SK-N-SH (cell line): ENCODE measurements at regions not wholly inside any gene's neighbourhood (a gene's known extent, or its start where the extent isn't known, plus 50 kb on each side); places are given as distances from the start of the nearest gene placed in this dataset.

ENCODE experiments used
- CTCF ChIA-PET: fragments of 300-600, 350-600 bp; formaldehyde crosslinking; extraction: SDS; loops from one replicate; lab custom pipeline; 2021; lab: Yijun Ruan, JAX
- POLR2A ChIA-PET: fragments of 350-600 bp; sonication (Branson Sonifier 250); formaldehyde crosslinking; extraction: SDS; loops from one replicate; lab custom pipeline; 2020; ENCODE audit warnings: antibody characterized with exemption, inconsistent platforms; lab: Yijun Ruan, JAX
- DNase-seq: peaks from one replicate; pipeline ENCODE4 v3.0.0; 2012
- H2AFZ ChIP-seq: fragments of 200-600 bp; sonication (generic); 2 replicates; pipeline ENCODE4 v1.8.1; 2016; ENCODE audit warnings: antibody characterized with exemption, mild to moderate bottlenecking, low read depth
- H3F3A ChIP-seq: fragments of 200-600 bp; sonication (generic); replicated peaks from 2 replicates; pipeline ENCODE3; 2016; ENCODE audit warnings: antibody characterized with exemption, mild to moderate bottlenecking; ENCODE audit not compliant: insufficient read depth
- H3K27ac ChIP-seq, 2 experiments: fragments of 200-500 bp in 1 of 2; fragments of 200-600 bp in 1 of 2; sonication (Bioruptor generic) in 1 of 2; sonication (generic), shearing (Covaris generic) in 1 of 2; 2 replicates each; pipeline versions ENCODE4 v1.5.1 to v1.6.1; 2014 to 2016; ENCODE audit warnings: low read depth in 2 of 2, inconsistent platforms in 1 of 2, low read length in 1 of 2, mild to moderate bottlenecking in 1 of 2, mixed read lengths in 1 of 2
- H3K27me3 ChIP-seq: fragments of 200-600 bp; sonication (generic), shearing (Covaris generic); 2 replicates; pipeline ENCODE4 v1.6.1; 2016; ENCODE audit warnings: mixed run types; ENCODE audit not compliant: insufficient read depth
- H3K36me3 ChIP-seq, 2 experiments: fragments of 200-500 bp in 1 of 2; fragments of 200-600 bp in 1 of 2; sonication (Bioruptor generic) in 1 of 2; sonication (generic) in 1 of 2; replicated peaks in 1 of 2; 2 replicates each; pipeline versions ENCODE3 to v1.5.1; 2014 to 2016; ENCODE audit warnings: low read length in 1 of 2, mild to moderate bottlenecking in 1 of 2; ENCODE audit not compliant: insufficient read depth in 2 of 2, control insufficient read depth in 1 of 2
- H3K4me1 ChIP-seq, 2 experiments: fragments of 200-500 bp in 1 of 2; fragments of 200-600 bp in 1 of 2; sonication (Bioruptor generic) in 1 of 2; sonication (generic), shearing (Covaris generic) in 1 of 2; 2 replicates each; pipeline versions ENCODE4 v1.5.1 to v1.6.1; 2014 to 2016; ENCODE audit warnings: low read depth in 1 of 2, low read length in 1 of 2, mixed run types in 1 of 2; ENCODE audit not compliant: insufficient read depth in 2 of 2, control insufficient read depth in 1 of 2
- H3K4me2 ChIP-seq: fragments of 200-600 bp; sonication (generic), shearing (Covaris generic); 2 replicates; pipeline ENCODE4 v1.6.1; 2017; ENCODE audit warnings: mixed run types
- H3K4me3 ChIP-seq, 2 experiments: fragments of 200-500 bp in 1 of 2; fragments of 200-600 bp in 1 of 2; sonication (Bioruptor generic) in 1 of 2; sonication (generic), shearing (Covaris generic) in 1 of 2; 2 replicates each; pipeline versions ENCODE4 v1.5.1 to v1.8.1; 2014 to 2016; ENCODE audit warnings: low read depth in 2 of 2, inconsistent platforms in 1 of 2, low read length in 1 of 2, mild to moderate bottlenecking in 1 of 2, mixed read lengths in 1 of 2, moderate library complexity in 1 of 2
- H3K79me2 ChIP-seq: fragments of 200-600 bp; sonication (generic); 2 replicates; pipeline ENCODE4 v1.8.1; 2017; ENCODE audit warnings: mild to moderate bottlenecking; ENCODE audit not compliant: insufficient read depth
- H3K9ac ChIP-seq: fragments of 200-600 bp; sonication (generic); 2 replicates; pipeline ENCODE4 v1.6.1; 2017; ENCODE audit warnings: mixed run types
- H3K9me2 ChIP-seq: fragments of 200-600 bp; sonication (generic); 2 replicates; pipeline ENCODE4 v1.6.1; 2017; ENCODE audit warnings: mixed run types
- H3K9me3 ChIP-seq: fragments of 200-600 bp; sonication (generic); 2 replicates; pipeline ENCODE4 v1.6.1; 2017; ENCODE audit warnings: mixed run types, mild to moderate bottlenecking, moderate library complexity
- H4K20me1 ChIP-seq: fragments of 200-600 bp; sonication (generic); 2 replicates; pipeline ENCODE4 v1.6.1; 2017; ENCODE audit warnings: mild to moderate bottlenecking, mixed run types; ENCODE audit not compliant: insufficient read depth
- CHD2 ChIP-seq: fragments of 150-350 bp; IDR thresholded peaks from 2 replicates; pipeline ENCODE4 v1.6.1; 2018; ENCODE audit warnings: low read length; ENCODE audit not compliant: partially characterized antibody
- EP300 ChIP-seq, 2 experiments: IDR thresholded peaks; 2 replicates each; pipeline versions ENCODE4 v1.4.0 to v1.6.1; 2012; ENCODE audit warnings: borderline replicate concordance in 1 of 2, low read depth in 1 of 2, low read length in 1 of 2
- FOXJ3 ChIP-seq: sonication (generic); formaldehyde crosslinking; IDR thresholded peaks from 2 replicates; pipeline ENCODE4 v1.5.1; 2020; ENCODE audit warnings: mild to moderate bottlenecking, missing genetic modification reagents
- FOXM1 ChIP-seq: IDR thresholded peaks from 2 replicates; pipeline ENCODE4 v1.4.0; 2012; ENCODE audit warnings: low read depth, mild to moderate bottlenecking
- IRF3 ChIP-seq: fragments of 150-350 bp; IDR thresholded peaks from 2 replicates; pipeline ENCODE4 v1.6.1; 2016; ENCODE audit warnings: mild to moderate bottlenecking, low read depth, low read length
- MAX ChIP-seq: IDR thresholded peaks from 2 replicates; pipeline ENCODE4 v1.4.0; 2012; ENCODE audit warnings: low read depth
- NRF1 ChIP-seq: IDR thresholded peaks from 2 replicates; pipeline ENCODE4 v1.6.1; 2012; ENCODE audit warnings: low read depth, mild to moderate bottlenecking, low read length
- PBX3 ChIP-seq: IDR thresholded peaks from 2 replicates; pipeline ENCODE4; 2012
- RCOR1 ChIP-seq: fragments of 150-350 bp; IDR thresholded peaks from 2 replicates; pipeline ENCODE4 v1.6.1; 2017; ENCODE audit warnings: antibody characterized with exemption, low read length
- SIN3A ChIP-seq: IDR thresholded peaks from 2 replicates; pipeline ENCODE4 v1.6.1; 2012; ENCODE audit warnings: low read depth, mild to moderate bottlenecking, low read length, moderate library complexity, borderline replicate concordance
- SMC3 ChIP-seq: IDR thresholded peaks from 2 replicates; pipeline ENCODE4 v1.6.1; 2012; ENCODE audit warnings: low read depth, low read length, improper control_type of control experiment
- TAF1 ChIP-seq: IDR thresholded peaks from 2 replicates; pipeline ENCODE4 v1.6.1; 2012; ENCODE audit warnings: low read depth, mild to moderate bottlenecking, low read length, moderate library complexity, borderline replicate concordance
- TEAD4 ChIP-seq: IDR thresholded peaks from 2 replicates; pipeline ENCODE4 v1.4.0; 2012; ENCODE audit warnings: mild to moderate bottlenecking, borderline replicate concordance; ENCODE audit not compliant: insufficient read depth
- YY1 ChIP-seq: IDR thresholded peaks from 2 replicates; pipeline ENCODE4 v1.4.0; 2012; ENCODE audit warnings: low read depth, mild to moderate bottlenecking
- WGBS: methylation state at CpG from one replicate; pipeline ENCODE4 v1.1.6; 2017; ENCODE audit warnings: low lambda C conversion rate; 5-methylcytosine and 5-hydroxymethylcytosine counted together
- TF ChIP-seq, protein P1 (sequence below): IDR thresholded peaks from 2 replicates; pipeline ENCODE4 v1.6.1; 2012; ENCODE audit warnings: mild to moderate bottlenecking, low read depth, low read length, moderate library complexity

- Histone ChIP-seq H3K9ac (no peak overlapping the region), H3F3A (no peaks in the 10 kb centered on the region), H3K4me3 (no peak overlapping the region), H3K9me2 (no peaks in the 10 kb centered on the region), H3K27me3 (no peaks in the 10 kb centered on the region), H3K4me2 (no peak overlapping the region), H3K4me1 (peaks cover 0 to 13% of the 10 kb centered on the region in 2 experiments; a peak in 1 of 4 replicates), H3K9me3 (no peaks in the 10 kb centered on the region), H3K36me3 (no peaks in the 10 kb centered on the region), H2AFZ (no peak overlapping the region), H4K20me1 (no peaks in the 10 kb centered on the region), H3K79me2 (no peaks in the 10 kb centered on the region), H3K27ac (no peak overlapping the region)
- TF ChIP-seq TAF1 (no peak), FOXJ3 (no peak), CHD2 (no peak), NRF1 (no peak), EP300 (IDR thresholded peaks at IDR 0.05; ENCODE audit: borderline replicate concordance in 1 of 2, low read depth in 1 of 2, low read length in 1 of 2) (no peak), TEAD4 (no peak), PBX3 (no peak), RCOR1 (no peak), FOXM1 (no peak), MAX (no peak), SMC3 (no peak), IRF3 (no peak), SIN3A (no peak), YY1 (no peak)
- TF ChIP-seq, protein P1, sequence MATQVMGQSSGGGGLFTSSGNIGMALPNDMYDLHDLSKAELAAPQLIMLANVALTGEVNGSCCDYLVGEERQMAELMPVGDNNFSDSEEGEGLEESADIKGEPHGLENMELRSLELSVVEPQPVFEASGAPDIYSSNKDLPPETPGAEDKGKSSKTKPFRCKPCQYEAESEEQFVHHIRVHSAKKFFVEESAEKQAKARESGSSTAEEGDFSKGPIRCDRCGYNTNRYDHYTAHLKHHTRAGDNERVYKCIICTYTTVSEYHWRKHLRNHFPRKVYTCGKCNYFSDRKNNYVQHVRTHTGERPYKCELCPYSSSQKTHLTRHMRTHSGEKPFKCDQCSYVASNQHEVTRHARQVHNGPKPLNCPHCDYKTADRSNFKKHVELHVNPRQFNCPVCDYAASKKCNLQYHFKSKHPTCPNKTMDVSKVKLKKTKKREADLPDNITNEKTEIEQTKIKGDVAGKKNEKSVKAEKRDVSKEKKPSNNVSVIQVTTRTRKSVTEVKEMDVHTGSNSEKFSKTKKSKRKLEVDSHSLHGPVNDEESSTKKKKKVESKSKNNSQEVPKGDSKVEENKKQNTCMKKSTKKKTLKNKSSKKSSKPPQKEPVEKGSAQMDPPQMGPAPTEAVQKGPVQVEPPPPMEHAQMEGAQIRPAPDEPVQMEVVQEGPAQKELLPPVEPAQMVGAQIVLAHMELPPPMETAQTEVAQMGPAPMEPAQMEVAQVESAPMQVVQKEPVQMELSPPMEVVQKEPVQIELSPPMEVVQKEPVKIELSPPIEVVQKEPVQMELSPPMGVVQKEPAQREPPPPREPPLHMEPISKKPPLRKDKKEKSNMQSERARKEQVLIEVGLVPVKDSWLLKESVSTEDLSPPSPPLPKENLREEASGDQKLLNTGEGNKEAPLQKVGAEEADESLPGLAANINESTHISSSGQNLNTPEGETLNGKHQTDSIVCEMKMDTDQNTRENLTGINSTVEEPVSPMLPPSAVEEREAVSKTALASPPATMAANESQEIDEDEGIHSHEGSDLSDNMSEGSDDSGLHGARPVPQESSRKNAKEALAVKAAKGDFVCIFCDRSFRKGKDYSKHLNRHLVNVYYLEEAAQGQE, result no peak
- 93% methylated on average over 3 of the region's 3 CpGs for WGBS
- DNase-seq, result no peak
- POLR2A ChIA-PET, result no interaction called here
- CTCF ChIA-PET, result interaction anchor here (0.7 kb wide), 1 partner anchor 289 kb away, joined by 3 read pairs; no protein-coding TSS in a partner anchor
Measured at GRCh38 chr6:121844898-121845297, 409.5 kb downstream of the GJA1 start.
